Stimulated activated CD4-positive, alpha-beta T cell treated with anti-CD3 and anti-CD28 coated beads, Interleukin-15, amount 100 ng/mL, for 48 hours (primary cell): ENCODE measurements at regions not wholly inside any gene's neighbourhood (a gene's known extent, or its start where the extent isn't known, plus 50 kb on each side); places are given as distances from the start of the nearest gene placed in this dataset.

ENCODE experiments used
- DNase-seq, 2 donors: peaks; one replicate each; pipeline ENCODE4 v3.0.0-alpha.2; 2020; ENCODE audit warnings: low read depth in 2 of 2

GRCh38 chr20:4070323-4071177 lies 55.2 kb upstream of the RNF24 start:
- no peak for DNase-seq

GRCh38 chr20:4069751-4070150 lies 54.4 kb upstream of the RNF24 start:
- DNase-seq = no peak

- no peak for DNase-seq
Measured at GRCh38 chr20:4068708-4069107, 53.4 kb upstream of the RNF24 start.

DNA sequence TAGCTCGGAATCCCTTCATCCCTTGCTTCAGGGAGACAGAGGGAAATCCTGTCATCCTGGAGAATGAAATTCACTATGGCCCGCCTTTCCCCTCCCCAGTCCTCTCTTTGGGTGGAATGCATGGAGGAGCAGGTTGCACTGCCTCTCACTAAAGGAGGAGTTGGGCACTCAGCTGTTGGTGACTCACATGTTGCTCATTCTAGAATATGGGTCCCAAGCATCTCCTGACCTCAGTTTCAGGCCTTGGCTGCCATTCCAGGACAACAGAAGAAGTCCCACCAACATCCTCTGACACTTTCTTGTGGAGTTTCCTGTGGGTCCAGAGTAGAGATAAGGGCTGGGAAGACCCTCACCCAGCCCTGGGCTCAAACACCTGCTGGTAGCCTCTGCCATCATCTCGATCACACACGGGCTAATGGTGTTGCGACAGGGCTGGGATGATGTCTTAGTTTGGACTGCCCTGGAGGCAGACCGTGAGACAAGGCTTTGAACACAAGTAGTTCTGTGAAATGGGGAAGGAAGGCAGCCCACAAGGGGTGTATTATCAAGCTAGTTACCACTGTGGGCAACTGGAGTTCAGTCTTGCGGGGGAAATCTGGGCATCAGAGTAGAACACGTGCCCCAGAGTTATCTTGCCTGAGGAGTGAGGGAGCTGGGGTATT lies 52.4 kb upstream of the RNF24 start:
- no peak for DNase-seq

- DNase-seq = no peak
Measured at GRCh38 chr20:4066551-4066950, 51.2 kb upstream of the RNF24 start.

DNA sequence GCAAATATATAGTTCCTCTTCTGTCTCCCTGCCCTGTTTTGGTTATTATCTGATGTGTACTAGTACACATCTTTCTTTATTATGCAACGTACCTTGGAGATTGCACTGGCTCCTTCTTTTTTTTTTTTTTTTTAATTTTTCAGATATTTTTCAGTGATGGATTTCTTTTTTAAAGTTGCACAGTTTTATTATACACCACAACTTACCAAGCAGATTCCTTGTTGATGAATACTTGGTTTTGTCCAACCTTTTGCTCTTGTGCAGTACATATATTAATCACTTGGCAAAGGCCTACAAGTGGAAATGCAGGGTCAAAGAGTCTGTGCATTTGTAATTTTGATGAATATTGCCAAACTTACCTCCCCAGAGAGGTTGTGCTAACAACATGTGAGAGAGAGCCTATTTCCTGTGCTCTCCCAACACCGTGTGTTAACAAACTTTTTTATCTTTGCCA lies 50.1 kb upstream of the RNF24 start:
- DNase-seq = no peak
